HG03280 (cell line): ENCODE measurements at regions not wholly inside any gene's neighbourhood (a gene's known extent, or its start where the extent isn't known, plus 50 kb on each side); places are given as distances from the start of the nearest gene placed in this dataset.
A peak's percentile ranks its signal among the peaks of the same experiment; 100 is the strongest.
"Not testable (repeated sequence)": the region's sequence is repeated elsewhere in the genome, so short reads cannot be mapped to it uniquely, and the experiment has no call there.

ENCODE experiments used
- ATAC-seq: cut with Tn5 transposase; IDR thresholded peaks from one replicate; pipeline ENCODE4 v1.9.1; 2021; ENCODE audit warnings: mild to moderate bottlenecking, moderate library complexity; ENCODE audit not compliant: unreplicated experiment

GRCh38 chr12:45490232-45490881 lies 239.1 kb upstream of the ARID2 start:
- no peak for ATAC-seq

- no peak for ATAC-seq
These were observed 235.2 kb upstream of the ARID2 start for GRCh38 chr12:45494279-45494678.

- ATAC-seq: no peak
These were observed 230.9 kb upstream of the ARID2 start for GRCh38 chr12:45498645-45499044.

- ATAC-seq: no peak
These were observed 226.9 kb upstream of the ARID2 start for GRCh38 chr12:45502481-45503128.

GRCh38 chr12:45503899-45504298 lies 225.6 kb upstream of the ARID2 start:
- no peak for ATAC-seq

GRCh38 chr12:45504316-45505010 lies 225.0 kb upstream of the ARID2 start:
- ATAC-seq: no peak

GRCh38 chr12:45509187-45509586 lies 220.3 kb upstream of the ARID2 start:
- ATAC-seq: no peak

GRCh38 chr12:45509621-45510020 lies 219.9 kb upstream of the ARID2 start:
- ATAC-seq: no peak

GRCh38 chr12:45517381-45517780 lies 212.1 kb upstream of the ARID2 start:
- ATAC-seq: no peak

GRCh38 chr12:45518291-45519235 lies 210.9 kb upstream of the ARID2 start:
- ATAC-seq: no peak

GRCh38 chr12:45522227-45522626 lies 207.3 kb upstream of the ARID2 start:
- ATAC-seq: no peak

- not testable (repeated sequence) for ATAC-seq
These were observed 202.7 kb upstream of the ARID2 start for GRCh38 chr12:45526823-45527222.

- ATAC-seq: no peak
These were observed 197.4 kb upstream of the ARID2 start for GRCh38 chr12:45532113-45532512.

GRCh38 chr12:45535610-45536180 lies 193.8 kb upstream of the ARID2 start:
- no peak for ATAC-seq

GRCh38 chr12:45536284-45536683 lies 193.2 kb upstream of the ARID2 start:
- ATAC-seq: no peak

GRCh38 chr12:45540661-45541341 lies 188.7 kb upstream of the ARID2 start:
- no peak for ATAC-seq

GRCh38 chr12:45543887-45544286 lies 185.6 kb upstream of the ARID2 start:
- peak; percentile 93 for ATAC-seq

- no peak for ATAC-seq
These were observed 183.0 kb upstream of the ARID2 start for GRCh38 chr12:45546545-45546944.

GRCh38 chr12:45547132-45547531 lies 182.4 kb upstream of the ARID2 start:
- ATAC-seq: no peak

GRCh38 chr12:45547822-45548221 lies 181.7 kb upstream of the ARID2 start:
- ATAC-seq: no peak
